Right lobe of liver (tissue), 6 donors: ENCODE measurements at regions not wholly inside any gene's neighbourhood (a gene's known extent, or its start where the extent isn't known, plus 50 kb on each side); places are given as distances from the start of the nearest gene placed in this dataset.

Experiments used
- ATAC-seq, 4 donors: fragments of 200-7000 bp; cut with Tn5 transposase; one replicate each; pipeline ENCODE4 v1.9.1; 2020; ENCODE audit warnings: mild to moderate bottlenecking in 4 of 4, moderate library complexity in 4 of 4
- DNase-seq, 3 donors: peaks; one replicate each; pipeline ENCODE4 v3.0.0-alpha.2; 2020
- H3K27ac ChIP-seq, 3 donors: fragments of 200-600 bp; one replicate each; pipeline ENCODE4 v1.8.0; 2022
- H3K27me3 ChIP-seq, 2 donors: fragments of 200-600 bp; one replicate each; pipeline ENCODE4 v1.8.0; 2022
- H3K36me3 ChIP-seq, 4 donors: fragments of 200-600 bp; sonication (generic) in 1 of 4; one replicate each; pipeline versions ENCODE4 v1.5.1 to v1.8.0; 2017 to 2022; ENCODE audit warnings: control low read depth in 1 of 4
- H3K4me1 ChIP-seq, 4 donors: fragments of 200-600 bp; sonication (generic) in 1 of 4; one replicate each; pipeline versions ENCODE4 v1.5.1 to v1.8.0; 2017 to 2022; ENCODE audit warnings: control low read depth in 1 of 4
- H3K4me3 ChIP-seq, 3 donors: fragments of 200-600 bp; one replicate each; pipeline ENCODE4 v1.8.0; 2022
- H3K9me3 ChIP-seq, 4 donors: fragments of 200-600 bp; sonication (generic) in 1 of 4; one replicate each; pipeline versions ENCODE4 v1.5.1 to v1.8.0; 2017 to 2022; ENCODE audit warnings: control low read depth in 1 of 4
- CTCF ChIP-seq, 4 donors: fragments of 200-600 bp in 3 of 4; fragments of 450-650 bp in 1 of 4; IDR thresholded peaks; one replicate each; pipeline versions ENCODE4 v1.5.1 to v1.8.0; 2016 to 2022; ENCODE audit warnings: antibody characterized with exemption in 4 of 4, mild to moderate bottlenecking in 2 of 4
- POLR2A ChIP-seq: fragments of 450-650 bp; IDR thresholded peaks from one replicate; pipeline ENCODE4 v1.6.1; 2017; ENCODE audit warnings: antibody characterized with exemption, mild to moderate bottlenecking
- WGBS: methylation state at CpG from one replicate; pipeline ENCODE4 v1.1.6; 2018; ENCODE audit warnings: low coverage, low lambda C conversion rate; ENCODE audit not compliant: insufficient coverage; ENCODE audit errors: missing lambda C conversion rate; 5-methylcytosine and 5-hydroxymethylcytosine counted together
- intact Hi-C, 2 donors: fragments of 100-400 bp; cut with DNase I; formaldehyde crosslinking; loops; one replicate each; pipeline versions ENCODE4 v1.11.2 to v1.14.1; 2022
- donor health status: DM: no; HTN: yes; CAD: no.
- donor health status: DM: no; HTN: no; CAD: no.
- donor health status: DM: no; HTN: no; CAD: no.
- donor health status: DM: no; HTN: yes; CAD: no.
- donor health status: DM: no; HTN: yes; CAD: no.

GRCh38 chr1:10870493-10871096 is 74.1 kb upstream of the CASZ1 start:
- peaks cover 0 to 4% (median 0%) of the 10 kb centered on the region in 4 donors for H3K4me1 ChIP-seq
- TF ChIP-seq CTCF (IDR thresholded peaks at IDR 0.05) (no peak), POLR2A (no peak)
- ATAC-seq: no peak
- 42% methylated on average over 5 of the region's 5 CpGs for WGBS
- no peaks in the 10 kb centered on the region for H3K36me3 ChIP-seq
- intact Hi-C loops: no loop called here
- H3K4me3 ChIP-seq: no peak overlapping the region
- no peaks in the 10 kb centered on the region for H3K27me3 ChIP-seq
- H3K27ac ChIP-seq: no peak overlapping the region
- no peaks in the 10 kb centered on the region for H3K9me3 ChIP-seq
- no peak for DNase-seq

GRCh38 chr1:10873189-10873588 is 76.7 kb upstream of the CASZ1 start:
- TF ChIP-seq POLR2A (no peak), CTCF (IDR thresholded peaks at IDR 0.05) (no peak)
- intact Hi-C loops: no loop called here
- ATAC-seq: no peak
- H3K27me3 ChIP-seq: no peaks in the 10 kb centered on the region
- H3K27ac ChIP-seq: no peak overlapping the region
- no peaks in the 10 kb centered on the region for H3K4me1 ChIP-seq
- no peak for DNase-seq
- 80% methylated on average over 3 of the region's 6 CpGs for WGBS
- H3K9me3 ChIP-seq: no peaks in the 10 kb centered on the region
- no peaks in the 10 kb centered on the region for H3K36me3 ChIP-seq
- H3K4me3 ChIP-seq: no peak overlapping the region

- intact Hi-C loops: no loop called here
- no peak for ATAC-seq
- DNase-seq: no peak
- Histone ChIP-seq H3K36me3 (no peaks in the 10 kb centered on the region), H3K27me3 (no peaks in the 10 kb centered on the region), H3K27ac (no peak overlapping the region), H3K9me3 (no peaks in the 10 kb centered on the region), H3K4me3 (no peak overlapping the region), H3K4me1 (no peaks in the 10 kb centered on the region)
- 100% methylated on average over 2 of the region's 5 CpGs for WGBS
- TF ChIP-seq CTCF (IDR thresholded peaks at IDR 0.05): no peak
- no peak for TF ChIP-seq POLR2A
These were observed 77.9 kb upstream of the CASZ1 start for GRCh38 chr1:10874351-10874750.

- TF ChIP-seq POLR2A: no peak
- TF ChIP-seq CTCF (IDR thresholded peaks at IDR 0.05): no peak
- no peaks in the 10 kb centered on the region for H3K36me3 ChIP-seq
- no peaks in the 10 kb centered on the region for H3K27me3 ChIP-seq
- H3K27ac ChIP-seq: no peak overlapping the region
- H3K4me3 ChIP-seq: no peak overlapping the region
- ATAC-seq (no peak), DNase-seq (no peak)
- intact Hi-C loops: no loop called here
- WGBS: 41% methylated on average over 3 of the region's 9 CpGs
- no peaks in the 10 kb centered on the region for H3K4me1 ChIP-seq
- no peaks in the 10 kb centered on the region for H3K9me3 ChIP-seq
These were observed 81.4 kb upstream of the CASZ1 start for GRCh38 chr1:10877894-10878293.

GRCh38 chr1:10878469-10878868 is 82.0 kb upstream of the CASZ1 start:
- H3K9me3 ChIP-seq: no peaks in the 10 kb centered on the region
- DNase-seq (no peak), ATAC-seq (no peak)
- H3K27me3 ChIP-seq: no peaks in the 10 kb centered on the region
- intact Hi-C loops: no loop called here
- no peaks in the 10 kb centered on the region for H3K36me3 ChIP-seq
- no peaks in the 10 kb centered on the region for H3K4me1 ChIP-seq
- WGBS: 79% methylated on average over 6 of the region's 7 CpGs
- TF ChIP-seq CTCF (IDR thresholded peaks at IDR 0.05): no peak
- no peak for TF ChIP-seq POLR2A
- H3K4me3 ChIP-seq: no peak overlapping the region
- H3K27ac ChIP-seq: no peak overlapping the region
